WTC11 (cell line): ENCODE measurements at regions not wholly inside any gene's neighbourhood (a gene's known extent, or its start where the extent isn't known, plus 50 kb on each side); places are given as distances from the start of the nearest gene placed in this dataset.

Source experiments
- ATF1 ChIP-seq: sonication (generic); formaldehyde crosslinking; IDR thresholded peaks from 2 replicates; pipeline ENCODE4 v1.8.1; 2023; ENCODE audit warnings: mild to moderate bottlenecking, moderate library complexity, missing genetic modification reagents
- CBFB ChIP-seq: sonication (generic); formaldehyde crosslinking; IDR thresholded peaks from 2 replicates; pipeline ENCODE4 v1.8.1; 2022; ENCODE audit warnings: mild to moderate bottlenecking, low read depth, missing genetic modification reagents
- ESRRA ChIP-seq: sonication (generic); formaldehyde crosslinking; IDR thresholded peaks from 2 replicates; pipeline ENCODE4 v1.8.1; 2022; ENCODE audit warnings: mild to moderate bottlenecking, missing genetic modification reagents, borderline replicate concordance
- FOXJ3 ChIP-seq: sonication (generic); formaldehyde crosslinking; IDR thresholded peaks from 2 replicates; pipeline ENCODE4 v1.9.0; 2021; ENCODE audit warnings: missing genetic modification reagents, mild to moderate bottlenecking, borderline replicate concordance
- TEAD4 ChIP-seq: sonication (generic); formaldehyde crosslinking; IDR thresholded peaks from 2 replicates; pipeline ENCODE4 v1.8.0; 2022; ENCODE audit warnings: mild to moderate bottlenecking, missing genetic modification reagents
- TF ChIP-seq, protein P1 (sequence below): fragments of 200-600 bp; IDR thresholded peaks from 2 replicates; pipeline ENCODE4 v1.8.0; 2022; ENCODE audit warnings: antibody characterized with exemption
- TF ChIP-seq, protein P2 (sequence below): sonication (generic); formaldehyde crosslinking; IDR thresholded peaks from 2 replicates; pipeline ENCODE4 v1.8.0; 2022; ENCODE audit warnings: mild to moderate bottlenecking, missing genetic modification reagents

DNA sequence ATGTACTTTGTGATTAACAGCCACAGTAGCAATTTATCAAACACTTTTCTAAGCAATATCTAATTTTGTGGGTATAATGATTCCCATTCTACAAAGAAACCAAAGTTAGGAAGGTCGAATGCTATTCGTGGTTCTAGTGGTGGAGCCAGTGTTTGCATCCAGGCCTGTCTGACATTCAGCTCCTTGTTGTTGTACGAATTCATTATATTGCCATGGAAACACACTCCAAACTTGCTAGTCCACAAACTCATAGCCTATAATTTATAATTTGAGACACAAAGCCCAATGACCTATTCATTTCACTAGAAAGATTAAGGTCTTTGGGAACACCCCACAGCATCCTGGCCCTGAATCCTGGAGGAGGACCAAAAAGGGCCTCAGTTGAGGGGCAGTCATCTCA lies 52.0 kb upstream of the FRAS1 start:
- TF ChIP-seq ESRRA (CRISPR knock-in tag) (no peak), ATF1 (CRISPR knock-in tag) (no peak), TEAD4 (CRISPR knock-in tag) (no peak), CBFB (no peak), FOXJ3 (CRISPR knock-in tag) (no peak)
- TF ChIP-seq, protein P1, sequence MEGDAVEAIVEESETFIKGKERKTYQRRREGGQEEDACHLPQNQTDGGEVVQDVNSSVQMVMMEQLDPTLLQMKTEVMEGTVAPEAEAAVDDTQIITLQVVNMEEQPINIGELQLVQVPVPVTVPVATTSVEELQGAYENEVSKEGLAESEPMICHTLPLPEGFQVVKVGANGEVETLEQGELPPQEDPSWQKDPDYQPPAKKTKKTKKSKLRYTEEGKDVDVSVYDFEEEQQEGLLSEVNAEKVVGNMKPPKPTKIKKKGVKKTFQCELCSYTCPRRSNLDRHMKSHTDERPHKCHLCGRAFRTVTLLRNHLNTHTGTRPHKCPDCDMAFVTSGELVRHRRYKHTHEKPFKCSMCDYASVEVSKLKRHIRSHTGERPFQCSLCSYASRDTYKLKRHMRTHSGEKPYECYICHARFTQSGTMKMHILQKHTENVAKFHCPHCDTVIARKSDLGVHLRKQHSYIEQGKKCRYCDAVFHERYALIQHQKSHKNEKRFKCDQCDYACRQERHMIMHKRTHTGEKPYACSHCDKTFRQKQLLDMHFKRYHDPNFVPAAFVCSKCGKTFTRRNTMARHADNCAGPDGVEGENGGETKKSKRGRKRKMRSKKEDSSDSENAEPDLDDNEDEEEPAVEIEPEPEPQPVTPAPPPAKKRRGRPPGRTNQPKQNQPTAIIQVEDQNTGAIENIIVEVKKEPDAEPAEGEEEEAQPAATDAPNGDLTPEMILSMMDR = no peak
- TF ChIP-seq, protein P2, sequence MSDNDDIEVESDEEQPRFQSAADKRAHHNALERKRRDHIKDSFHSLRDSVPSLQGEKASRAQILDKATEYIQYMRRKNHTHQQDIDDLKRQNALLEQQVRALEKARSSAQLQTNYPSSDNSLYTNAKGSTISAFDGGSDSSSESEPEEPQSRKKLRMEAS = no peak
